GM11168 (cell line): ENCODE measurements at regions not wholly inside any gene's neighbourhood (a gene's known extent, or its start where the extent isn't known, plus 50 kb on each side); places are given as distances from the start of the nearest gene placed in this dataset.

Source experiments
- in situ Hi-C: fragments of 300-500 bp; cut with MboI; formaldehyde crosslinking; loops from one replicate; pipeline ENCODE4 v1.12.0; 2022; ENCODE audit warnings: low sequenced_read_pairs; ENCODE audit not compliant: unreplicated experiment

DNA sequence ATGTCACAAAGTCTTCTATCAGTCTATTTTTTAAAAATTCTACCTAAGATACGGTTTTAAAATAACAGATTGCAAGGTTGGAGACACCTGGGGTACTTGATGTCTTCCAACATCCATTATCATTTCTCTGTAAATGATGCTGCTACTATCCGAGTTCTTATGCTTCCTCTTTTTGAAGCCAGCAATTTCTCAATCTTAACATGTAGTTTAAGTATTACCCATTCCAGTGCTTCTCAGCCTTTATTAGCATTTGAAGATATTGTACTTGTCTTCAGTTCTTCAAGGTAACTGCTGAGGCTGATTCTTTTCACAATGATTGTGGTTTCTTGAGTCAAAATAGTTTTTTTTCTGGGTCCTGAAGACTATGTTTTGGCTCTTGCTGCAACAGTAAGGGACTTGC, 96.4 kb upstream of the SELENOP start:
- in situ Hi-C loops = loop anchor here (10.0 to 25.0 kb wide), 2 partner anchors 117 to 479 kb away; no protein-coding TSS in a partner anchor

DNA sequence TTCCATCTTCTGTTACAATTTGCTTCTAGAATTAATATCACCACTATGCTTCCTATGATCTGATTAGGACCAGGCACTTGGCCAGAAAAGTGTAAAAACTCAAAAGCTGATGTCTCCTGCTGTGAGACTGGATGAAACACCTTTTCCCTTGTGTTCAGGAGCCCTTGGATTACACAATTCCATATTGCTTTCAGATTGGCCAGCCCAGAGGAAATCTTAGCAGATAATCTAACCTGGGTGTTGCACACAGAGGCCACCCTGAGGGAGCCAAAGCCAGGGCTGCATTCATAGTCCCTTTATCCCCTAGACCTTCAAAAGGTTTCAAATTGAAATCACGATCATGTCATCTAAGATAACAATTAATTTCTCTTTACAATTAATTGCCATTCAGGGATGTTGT, 94.1 kb upstream of the SELENOP start:
- in situ Hi-C loops = loop anchor here (10.0 to 25.0 kb wide), 2 partner anchors 119 to 481 kb away; no protein-coding TSS in a partner anchor

DNA sequence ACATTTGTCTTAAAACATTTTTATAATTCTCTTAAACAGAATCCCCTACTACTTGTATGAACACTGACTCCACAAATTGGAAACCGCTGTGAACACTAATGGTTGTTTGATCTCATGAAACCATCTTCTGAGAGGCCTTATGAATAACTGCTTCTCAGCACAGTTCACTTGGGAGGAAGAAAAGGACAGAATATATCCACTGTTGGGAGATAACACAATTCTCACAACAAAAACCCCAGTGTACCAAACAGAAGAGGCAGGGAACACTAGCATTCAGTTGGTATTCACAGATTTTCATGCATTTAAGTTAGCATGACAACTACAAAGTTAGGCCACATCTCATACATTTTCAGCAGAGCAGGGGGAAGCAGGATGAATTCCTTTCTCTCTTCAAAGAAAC, 89.0 kb upstream of the SELENOP start:
- in situ Hi-C loops = loop anchor here (10.0 to 25.0 kb wide), 2 partner anchors 124 to 487 kb away; no protein-coding TSS in a partner anchor

DNA sequence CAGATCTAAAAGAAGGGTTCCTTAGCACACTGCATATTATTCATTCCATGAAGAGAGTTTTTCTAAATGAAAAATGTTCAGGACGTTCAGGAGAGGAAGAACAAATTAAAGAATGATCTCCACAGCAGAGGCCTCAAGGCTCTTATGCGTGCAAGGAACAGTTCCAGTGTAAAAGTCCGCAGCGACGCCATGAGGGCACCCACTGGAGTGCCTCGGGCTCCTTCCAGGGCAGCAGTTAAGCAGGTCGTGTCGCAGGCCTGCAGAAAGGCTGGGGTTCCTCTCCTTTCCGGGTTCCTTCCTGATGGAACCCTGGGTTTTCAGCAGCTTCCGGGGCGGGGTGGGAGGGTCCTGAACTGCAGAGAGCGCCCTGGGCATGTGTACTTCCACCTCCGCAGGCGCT, 87.1 kb upstream of the SELENOP start:
- in situ Hi-C loops = no loop called here

DNA sequence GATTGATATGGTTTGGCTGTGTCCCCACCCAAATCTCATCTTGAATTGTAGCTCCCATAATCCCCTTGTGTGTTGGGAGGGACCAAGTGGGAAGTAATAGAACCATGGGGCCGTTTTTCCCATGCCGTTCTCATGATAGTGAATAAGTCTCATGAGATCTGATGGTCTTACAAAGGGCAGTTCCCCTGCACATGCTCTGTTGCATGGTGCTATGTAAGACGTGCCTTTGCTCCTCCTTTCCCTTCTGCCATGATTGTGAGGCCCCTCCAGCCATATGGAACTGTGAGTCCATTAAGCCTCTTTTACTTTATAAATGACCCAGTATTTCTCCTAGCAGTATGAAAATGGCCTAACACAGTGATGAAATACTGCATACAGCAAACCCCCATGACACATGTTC, 84.8 kb upstream of the SELENOP start:
- in situ Hi-C loops = no loop called here

DNA sequence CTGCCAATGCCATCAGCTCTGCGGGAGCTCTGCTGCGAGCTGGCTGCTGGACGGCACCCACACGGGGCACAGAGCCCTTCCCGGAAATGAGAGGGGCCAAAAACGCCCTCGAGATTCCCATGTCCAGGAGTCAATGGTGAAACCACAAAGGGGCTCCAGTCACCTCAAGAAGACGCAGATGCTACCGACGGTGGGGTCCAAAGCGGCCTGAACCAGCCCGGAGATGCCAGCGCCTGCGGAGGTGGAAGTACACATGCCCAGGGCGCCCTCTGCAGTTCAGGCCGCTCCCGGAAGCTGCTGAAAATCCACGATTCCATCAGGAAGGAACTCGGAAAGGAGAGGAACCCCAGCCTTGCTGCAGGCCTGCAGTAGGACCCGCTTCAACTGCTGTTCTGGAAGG, 82.4 kb upstream of the SELENOP start:
- in situ Hi-C loops = no loop called here

DNA sequence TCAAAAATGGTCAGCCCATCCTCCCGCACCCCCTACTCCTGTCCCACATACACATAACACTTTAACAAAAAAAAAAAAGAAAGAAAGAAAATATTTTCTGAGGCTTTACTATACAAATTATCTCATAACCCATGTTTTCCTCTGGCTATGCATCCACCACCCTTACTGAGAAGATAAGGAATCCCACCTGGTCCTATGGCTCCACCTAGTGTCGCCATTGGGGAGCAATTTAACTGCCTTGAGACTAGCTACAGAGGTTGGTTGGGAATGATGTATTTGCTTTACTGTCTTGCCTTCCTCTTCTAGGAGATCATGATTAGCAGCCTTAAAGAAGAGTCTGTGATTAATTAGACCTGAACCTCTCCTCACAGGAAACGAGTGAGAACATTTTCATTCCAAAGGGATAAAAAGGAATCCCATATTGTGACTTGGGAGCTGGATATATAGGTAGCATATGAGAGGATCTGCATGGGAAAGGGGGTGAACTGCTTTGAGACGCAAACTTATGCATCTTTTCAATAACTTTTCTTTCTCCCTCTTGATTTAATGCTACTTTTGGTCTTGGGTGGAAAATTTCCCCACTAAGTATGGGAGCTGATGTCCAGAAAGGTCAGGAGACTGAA, 77.7 kb upstream of the SELENOP start:
- in situ Hi-C loops = no loop called here

DNA sequence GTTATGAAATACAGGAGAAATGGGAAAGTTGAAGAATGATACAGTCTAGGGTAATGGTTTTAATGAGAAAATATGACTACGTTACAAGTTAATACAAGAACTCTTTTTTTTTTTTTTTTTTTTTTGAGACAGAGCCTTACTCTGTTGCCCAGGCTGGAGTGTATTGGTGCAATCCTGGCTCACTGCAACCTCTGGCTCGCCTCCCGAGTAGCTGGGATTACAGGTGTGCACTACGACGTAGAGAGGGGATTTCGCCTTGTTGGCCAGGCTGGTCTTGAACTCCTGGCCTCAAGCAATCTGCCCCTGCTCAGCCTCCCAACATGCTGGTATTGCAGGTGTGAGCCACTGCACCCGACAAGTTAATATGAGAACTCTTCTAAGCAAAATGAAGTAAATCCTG, 77.1 kb upstream of the SELENOP start:
- in situ Hi-C loops = no loop called here

DNA sequence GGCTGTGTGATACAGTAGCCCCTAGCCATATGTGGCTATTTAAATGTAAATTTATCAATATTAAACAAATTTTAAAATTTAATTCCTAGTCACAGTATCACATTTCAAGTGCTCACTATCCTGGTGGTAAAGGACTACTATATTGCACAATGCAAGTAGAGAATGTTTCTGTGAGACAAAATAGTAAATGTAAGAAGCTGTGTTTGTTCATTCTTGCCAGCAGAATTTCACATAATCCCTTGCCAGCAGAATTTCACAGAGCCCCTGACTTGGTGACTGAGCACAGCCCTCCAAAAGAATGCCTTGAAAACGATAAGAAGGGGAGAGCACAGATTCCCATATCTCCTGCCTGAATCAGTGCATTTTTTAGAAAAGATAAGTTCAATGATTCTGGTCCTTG, 75.9 kb upstream of the SELENOP start:
- in situ Hi-C loops = no loop called here

DNA sequence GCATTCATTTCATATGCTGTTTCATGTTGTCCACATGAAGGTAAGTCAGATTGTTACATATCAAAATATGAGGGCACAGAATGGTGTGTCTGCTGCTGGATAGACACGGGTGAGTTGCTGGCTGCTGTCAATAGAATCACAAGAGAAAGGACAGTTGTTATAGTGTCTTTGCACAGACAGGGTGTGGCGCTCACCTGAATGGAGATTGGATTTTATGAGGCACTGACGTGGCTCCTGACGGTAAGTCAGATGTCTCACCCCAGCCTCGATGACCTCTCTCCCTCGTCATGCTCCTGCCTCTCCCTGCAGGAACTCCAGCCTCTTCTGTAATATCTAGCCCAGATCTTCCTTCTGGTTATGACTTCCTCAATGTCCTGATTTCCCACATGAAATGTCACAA, 75.4 kb upstream of the SELENOP start:
- in situ Hi-C loops = no loop called here

DNA sequence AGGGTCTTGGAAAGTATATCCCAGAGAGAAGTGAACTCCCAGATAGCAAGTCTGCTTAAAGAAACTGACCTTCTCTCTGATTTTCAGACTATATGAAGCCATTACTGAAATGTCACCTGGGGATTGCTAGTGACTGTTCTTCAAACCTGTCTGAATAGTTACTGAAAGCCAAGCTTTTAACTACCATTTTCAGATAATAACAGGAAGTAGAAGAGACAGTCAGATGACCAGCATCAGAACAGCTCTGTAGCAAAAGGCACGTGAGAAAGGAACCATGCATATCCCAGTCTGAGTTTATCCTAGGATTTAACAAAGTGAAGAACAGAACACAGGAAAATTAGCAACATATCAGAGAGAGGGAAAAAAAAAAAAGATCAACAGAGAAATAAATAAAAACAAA, 74.9 kb upstream of the SELENOP start:
- in situ Hi-C loops = no loop called here

DNA sequence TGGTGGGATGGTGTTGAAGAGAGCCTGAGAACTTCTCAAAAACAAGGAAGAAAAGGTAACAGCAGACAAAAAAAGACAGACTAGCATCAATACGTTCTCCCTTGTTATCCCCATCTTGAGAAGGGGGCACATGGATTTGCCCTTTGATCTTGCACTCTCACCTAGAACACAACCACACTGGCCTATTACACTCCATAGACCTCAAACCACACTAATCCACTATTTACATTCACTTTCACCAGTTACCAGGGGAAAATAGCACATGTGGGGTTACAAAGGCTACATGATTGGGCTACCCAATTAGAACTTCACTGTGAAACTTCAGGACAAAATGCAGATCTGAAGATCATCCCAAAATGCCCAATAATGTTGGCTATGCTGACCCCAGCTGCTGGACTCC, 72.6 kb upstream of the SELENOP start:
- in situ Hi-C loops = no loop called here

DNA sequence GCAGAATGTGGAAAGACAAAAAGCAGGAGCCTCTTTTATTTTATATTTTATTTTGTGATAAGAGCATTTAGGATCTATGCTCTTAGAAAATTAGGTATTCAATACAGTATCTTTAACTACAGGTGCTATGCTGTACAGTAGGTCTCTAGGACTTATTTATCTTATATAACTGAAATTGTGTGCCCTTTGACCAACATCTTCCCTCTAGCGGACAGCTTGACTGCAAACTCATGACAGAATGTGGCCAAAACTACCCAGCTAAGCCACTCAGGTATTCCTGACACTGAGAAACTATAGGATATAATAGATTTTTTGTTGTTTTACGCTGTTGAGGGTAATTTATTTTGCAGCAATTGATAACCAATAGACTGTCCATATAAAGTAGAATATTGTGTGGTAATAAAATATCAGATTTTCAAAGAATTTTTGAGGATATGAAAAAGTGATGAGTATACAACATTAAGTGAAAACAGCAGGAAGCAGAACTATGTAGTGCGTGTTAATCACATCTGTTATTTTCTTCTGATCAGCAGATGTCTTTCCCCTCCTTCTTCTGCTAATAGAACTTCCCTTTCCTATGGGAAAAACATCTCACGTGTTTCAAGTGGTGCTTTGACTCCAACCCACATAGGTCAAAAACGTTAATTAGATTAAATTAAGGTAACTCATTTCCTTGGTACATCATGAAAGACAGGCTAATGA, 69.9 kb upstream of the SELENOP start:
- in situ Hi-C loops = no loop called here

DNA sequence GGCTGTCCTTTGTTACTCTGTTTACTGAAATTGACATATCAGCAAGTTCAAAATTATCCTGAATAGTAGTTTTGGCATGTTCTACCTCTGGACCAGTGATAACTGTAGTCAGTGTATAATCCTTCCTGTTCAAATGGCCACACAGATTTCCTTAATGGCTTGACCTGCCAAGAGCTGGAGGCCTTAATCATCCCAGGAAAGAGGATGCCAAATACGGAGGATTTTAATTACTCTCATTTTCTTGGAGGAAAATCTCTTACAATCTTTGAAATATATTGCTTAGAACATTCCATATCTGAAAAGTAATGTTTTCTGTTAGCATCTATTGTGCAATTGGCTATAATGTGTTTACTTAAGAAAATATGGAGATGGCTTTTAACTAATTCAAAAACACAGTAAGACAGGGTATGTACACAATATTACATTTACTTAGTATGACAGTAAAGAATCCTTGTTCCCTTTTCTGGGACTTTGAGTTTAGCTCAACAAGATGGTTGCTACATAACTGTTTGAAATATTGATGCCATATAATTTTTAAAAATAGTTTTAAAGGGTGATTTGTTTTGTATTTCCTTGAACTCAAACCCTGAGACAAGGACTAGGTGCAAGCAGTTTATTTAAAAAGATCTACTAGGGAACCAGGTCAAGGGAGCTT, 68.9 kb upstream of the SELENOP start:
- in situ Hi-C loops = no loop called here

DNA sequence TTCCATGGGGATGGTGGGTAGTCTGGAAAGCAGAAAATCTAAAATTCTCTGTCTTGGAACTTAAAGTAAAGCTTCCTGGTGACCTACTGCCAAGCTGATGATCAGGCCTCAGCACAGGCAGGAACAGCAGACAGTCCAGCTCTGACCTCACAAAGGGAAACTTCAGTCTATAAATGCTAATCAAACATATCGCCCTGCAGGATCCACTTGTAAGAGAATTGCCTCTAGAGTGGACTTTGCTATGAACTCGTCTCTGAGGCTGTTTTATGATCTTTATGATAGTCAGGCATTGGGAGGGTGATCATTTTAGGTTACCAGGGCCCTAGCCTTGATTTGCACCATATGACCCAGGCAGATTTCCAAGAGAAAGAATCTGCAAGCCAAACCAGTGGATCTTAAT, 67.6 kb upstream of the SELENOP start:
- in situ Hi-C loops = no loop called here

DNA sequence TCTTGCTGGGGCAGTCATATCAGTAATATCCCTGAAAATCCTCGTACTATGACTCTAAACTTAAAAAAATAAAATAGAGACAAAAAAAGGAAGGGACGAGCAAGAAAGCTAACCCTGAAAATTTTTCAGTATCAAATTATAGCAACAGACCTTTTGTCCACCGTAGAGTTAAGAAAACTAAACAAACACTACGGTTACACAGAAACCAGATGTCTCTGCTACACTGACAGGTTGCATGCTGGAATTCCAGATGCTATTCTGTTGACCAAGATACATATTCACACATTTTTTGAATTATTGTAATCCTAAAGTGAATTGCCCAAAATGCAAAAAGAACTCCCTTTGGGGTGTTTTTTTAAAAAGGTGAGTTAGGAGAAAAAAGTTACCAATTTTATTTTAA, 66.9 kb upstream of the SELENOP start:
- in situ Hi-C loops = no loop called here

DNA sequence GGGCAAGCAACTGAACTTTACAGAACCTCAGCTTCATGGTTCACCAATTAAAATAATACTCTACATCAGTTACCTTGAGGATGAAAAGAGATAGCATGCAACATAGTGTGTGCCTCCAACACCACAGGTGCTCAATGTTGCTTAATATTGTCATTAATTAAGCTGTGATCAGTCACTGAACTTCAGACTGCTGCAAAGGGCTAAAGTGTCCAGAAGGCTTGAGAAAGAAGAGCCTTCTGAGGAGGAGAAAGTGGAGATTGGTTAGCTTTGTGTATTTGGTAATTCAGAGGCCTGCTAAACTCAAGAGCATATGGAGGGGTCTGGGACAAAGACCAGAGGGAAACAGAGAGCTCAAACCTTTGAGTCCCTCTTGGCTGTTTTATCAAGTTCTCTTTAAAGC, 66.3 kb upstream of the SELENOP start:
- in situ Hi-C loops = no loop called here

DNA sequence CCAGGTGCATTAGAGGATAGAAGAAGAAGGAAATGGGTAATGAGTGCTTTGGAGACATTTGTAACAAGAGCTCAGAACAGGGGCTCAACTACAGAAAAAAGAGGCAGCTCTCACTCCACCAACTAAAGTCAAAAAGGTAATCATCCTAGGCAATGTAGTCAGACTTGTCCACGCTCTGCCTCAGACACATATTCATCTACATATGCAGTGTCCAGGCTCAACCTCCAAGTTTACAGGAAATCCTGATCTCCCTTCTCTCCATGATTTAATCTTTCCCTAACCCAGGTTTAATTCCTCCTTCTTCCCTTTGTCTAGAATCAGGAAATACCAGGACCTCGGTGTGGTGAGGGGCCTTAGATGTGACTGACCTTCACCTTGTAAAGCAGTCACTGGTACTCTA, 65.7 kb upstream of the SELENOP start:
- in situ Hi-C loops = no loop called here

DNA sequence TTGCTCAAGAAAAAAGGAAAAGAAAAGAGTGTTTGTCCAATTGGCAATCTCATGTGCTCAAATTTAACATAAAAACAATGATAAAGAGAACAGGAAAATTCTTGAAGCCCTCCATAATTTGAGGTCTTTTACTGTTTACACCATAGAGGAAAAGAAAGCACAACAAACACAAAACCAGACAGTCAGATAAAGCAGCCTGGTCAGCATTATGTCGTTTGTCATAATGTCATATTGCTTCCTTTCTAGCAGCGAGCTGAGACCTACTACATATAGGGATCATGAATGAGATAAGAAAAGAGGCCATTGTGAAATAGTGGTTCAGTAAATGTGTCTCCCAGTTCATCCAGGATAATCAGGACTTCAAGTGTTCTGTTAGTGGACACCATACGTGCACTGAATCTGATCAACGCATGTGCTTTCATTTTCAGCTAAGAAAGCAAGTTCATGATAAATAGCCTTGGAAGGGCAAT, 64.7 kb upstream of the SELENOP start:
- in situ Hi-C loops = no loop called here

DNA sequence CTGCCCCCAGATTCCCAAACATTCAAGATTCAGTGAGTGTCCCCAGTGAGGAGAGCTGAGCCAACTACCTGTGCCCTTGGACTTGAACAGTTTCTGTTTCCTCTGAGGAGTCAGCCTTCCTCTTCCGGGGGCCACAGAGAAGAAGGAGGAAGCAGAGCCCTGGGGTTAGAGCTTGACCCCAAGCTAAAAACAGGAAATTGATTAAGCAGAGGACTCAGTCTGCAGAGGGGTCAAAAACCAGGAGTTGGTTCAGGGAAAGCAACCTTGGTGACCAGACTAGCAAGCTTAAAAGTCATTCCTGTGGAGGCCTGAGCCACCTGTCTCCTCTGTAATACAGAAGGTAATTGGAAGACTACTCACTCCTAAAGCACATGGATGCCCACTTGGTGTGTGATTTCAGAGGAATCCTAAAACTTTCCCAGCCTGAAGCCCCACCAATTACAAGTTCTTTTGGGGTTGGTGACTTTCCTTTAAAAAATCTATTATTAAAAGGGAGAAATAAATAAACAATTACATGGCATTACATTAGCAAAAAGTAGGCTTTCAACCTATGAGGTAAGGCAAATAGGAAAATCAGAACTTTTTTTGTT, 64.2 kb upstream of the SELENOP start:
- in situ Hi-C loops = no loop called here

DNA sequence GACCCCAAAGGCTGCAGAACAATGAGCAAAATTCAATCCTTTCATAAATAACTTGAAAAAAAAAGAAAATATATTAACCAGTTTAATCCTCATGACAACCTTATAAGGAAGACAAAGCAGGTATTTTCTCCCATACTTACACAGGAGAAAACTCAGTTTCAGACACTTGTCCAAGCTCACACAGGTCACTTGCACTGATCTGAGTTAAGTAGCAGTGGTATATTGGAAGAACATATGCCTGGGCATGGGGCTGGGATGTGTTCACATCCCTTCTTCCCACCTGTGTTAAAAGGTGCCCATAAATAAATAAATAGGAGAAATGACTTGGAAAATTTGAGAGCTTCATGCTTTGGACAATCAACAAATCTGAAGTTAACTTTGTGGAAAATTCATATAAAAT, 63.5 kb upstream of the SELENOP start:
- in situ Hi-C loops = no loop called here
